ENCODE measurements at regions not wholly inside any gene's neighbourhood (a gene's known extent, or its start where the extent isn't known, plus 50 kb on each side); places are given as distances from the start of the nearest gene placed in this dataset.

- no peaks in the 10 kb centered on the region for H3K79me2 ChIP-seq (ENCODE audit: insufficient read depth, low read length)
- Mint-ChIP-seq H3K9me3 (ENCODE audit: unreplicated experiment) (no peaks in the 10 kb centered on the region), H3K4me1 (ENCODE audit: low read depth, unreplicated experiment) (no peaks in the 10 kb centered on the region), H3K27ac (ENCODE audit: unreplicated experiment) (no peak overlapping the region), H3K27me3 (ENCODE audit: low read depth, unreplicated experiment) (peaks cover 18% of the 10 kb centered on the region), H3K36me3 (ENCODE audit: low read depth, unreplicated experiment) (no peaks in the 10 kb centered on the region), H3K4me3 (ENCODE audit: unreplicated experiment) (no peak overlapping the region)
- no peaks in the 10 kb centered on the region for H3K36me3 ChIP-seq (ENCODE audit: insufficient read depth, low read length)
- TF ChIP-seq CTCF (IDR thresholded peaks at IDR 0.05; ENCODE audit: insufficient read depth, low read depth, low read length) (no peak), EZH2 (IDR thresholded peaks at IDR 0.05; ENCODE audit: insufficient read depth, low read length) (no peak)
- no peaks in the 10 kb centered on the region for H3K27me3 ChIP-seq (ENCODE audit: insufficient read depth, low read length)
- no peaks in the 10 kb centered on the region for H4K20me1 ChIP-seq (ENCODE audit: insufficient read depth, low read length)
- no peak overlapping the region for H2AFZ ChIP-seq (ENCODE audit: low read depth, low read length)
- H3K4me3 ChIP-seq (ENCODE audit: insufficient read depth, low read depth, low read length) = no peak overlapping the region
- no peak for FAIRE-seq
- no peak overlapping the region for H3K4me2 ChIP-seq (ENCODE audit: low read length)
- DNase-seq (ENCODE audit: low read depth) = no peak
- no peaks in the 10 kb centered on the region for H3K9me3 ChIP-seq (ENCODE audit: insufficient read depth, low read depth, low read length)
- H3K27ac ChIP-seq (ENCODE audit: low read depth, low read length) = no peak overlapping the region
- no peaks in the 10 kb centered on the region for H3K4me1 ChIP-seq (ENCODE audit: insufficient read depth, low read length)
- H3K9ac ChIP-seq (ENCODE audit: low read length) = no peak overlapping the region
These were observed 140.8 kb upstream of the NFE2L3 start for GRCh38 chr7:26011039-26011696.

GRCh38 chr7:26013551-26014083 is 138.4 kb upstream of the NFE2L3 start:
- TF ChIP-seq EZH2 (IDR thresholded peaks at IDR 0.05; ENCODE audit: insufficient read depth, low read length) (no peak), CTCF (IDR thresholded peaks at IDR 0.05; ENCODE audit: insufficient read depth, low read depth, low read length) (no peak)
- H3K27me3 Mint-ChIP-seq (ENCODE audit: low read depth, unreplicated experiment) = peaks cover 4% of the 10 kb centered on the region
- no peaks in the 10 kb centered on the region for H3K79me2 ChIP-seq (ENCODE audit: insufficient read depth, low read length)
- H3K36me3 Mint-ChIP-seq (ENCODE audit: low read depth, unreplicated experiment) = no peaks in the 10 kb centered on the region
- H3K9me3 ChIP-seq (ENCODE audit: insufficient read depth, low read depth, low read length) = no peaks in the 10 kb centered on the region
- H3K4me3 Mint-ChIP-seq (ENCODE audit: unreplicated experiment) = no peak overlapping the region
- H4K20me1 ChIP-seq (ENCODE audit: insufficient read depth, low read length) = no peaks in the 10 kb centered on the region
- no peaks in the 10 kb centered on the region for H3K27me3 ChIP-seq (ENCODE audit: insufficient read depth, low read length)
- no peak overlapping the region for H2AFZ ChIP-seq (ENCODE audit: low read depth, low read length)
- no peak overlapping the region for H3K9ac ChIP-seq (ENCODE audit: low read length)
- H3K36me3 ChIP-seq (ENCODE audit: insufficient read depth, low read length) = no peaks in the 10 kb centered on the region
- H3K4me3 ChIP-seq (ENCODE audit: insufficient read depth, low read depth, low read length) = no peak overlapping the region
- no peak overlapping the region for H3K27ac Mint-ChIP-seq (ENCODE audit: unreplicated experiment)
- H3K9me3 Mint-ChIP-seq (ENCODE audit: unreplicated experiment) = peaks cover 3% of the 10 kb centered on the region
- FAIRE-seq = no peak
- no peak overlapping the region for H3K27ac ChIP-seq (ENCODE audit: low read depth, low read length)
- no peaks in the 10 kb centered on the region for H3K4me1 ChIP-seq (ENCODE audit: insufficient read depth, low read length)
- no peaks in the 10 kb centered on the region for H3K4me1 Mint-ChIP-seq (ENCODE audit: low read depth, unreplicated experiment)
- DNase-seq (ENCODE audit: low read depth) = no peak
- H3K4me2 ChIP-seq (ENCODE audit: low read length) = peak overlapping the region; percentile 5

- H3K36me3 Mint-ChIP-seq (ENCODE audit: low read depth, unreplicated experiment) = no peaks in the 10 kb centered on the region
- Histone ChIP-seq H2AFZ (ENCODE audit: low read depth, low read length) (no peak overlapping the region), H3K9ac (ENCODE audit: low read length) (no peak overlapping the region), H3K27me3 (ENCODE audit: insufficient read depth, low read length) (no peaks in the 10 kb centered on the region), H4K20me1 (ENCODE audit: insufficient read depth, low read length) (no peaks in the 10 kb centered on the region), H3K4me1 (ENCODE audit: insufficient read depth, low read length) (no peaks in the 10 kb centered on the region), H3K36me3 (ENCODE audit: insufficient read depth, low read length) (no peaks in the 10 kb centered on the region), H3K4me2 (ENCODE audit: low read length) (no peak overlapping the region), H3K79me2 (ENCODE audit: insufficient read depth, low read length) (no peaks in the 10 kb centered on the region), H3K9me3 (ENCODE audit: insufficient read depth, low read depth, low read length) (no peaks in the 10 kb centered on the region), H3K4me3 (ENCODE audit: insufficient read depth, low read depth, low read length) (no peak overlapping the region), H3K27ac (ENCODE audit: low read depth, low read length) (no peak overlapping the region)
- DNase-seq (ENCODE audit: low read depth) (no peak), FAIRE-seq (no peak)
- H3K4me3 Mint-ChIP-seq (ENCODE audit: unreplicated experiment) = no peak overlapping the region
- H3K4me1 Mint-ChIP-seq (ENCODE audit: low read depth, unreplicated experiment) = no peaks in the 10 kb centered on the region
- no peaks in the 10 kb centered on the region for H3K27me3 Mint-ChIP-seq (ENCODE audit: low read depth, unreplicated experiment)
- no peak for TF ChIP-seq CTCF (IDR thresholded peaks at IDR 0.05; ENCODE audit: insufficient read depth, low read depth, low read length)
- no peaks in the 10 kb centered on the region for H3K9me3 Mint-ChIP-seq (ENCODE audit: unreplicated experiment)
- no peak overlapping the region for H3K27ac Mint-ChIP-seq (ENCODE audit: unreplicated experiment)
These were observed 129.0 kb upstream of the NFE2L3 start for GRCh38 chr7:26022982-26023381.

Measured in astrocyte (in vitro differentiated cells and primary cell).